PC-9 (cell line): ENCODE measurements at regions not wholly inside any gene's neighbourhood (a gene's known extent, or its start where the extent isn't known, plus 50 kb on each side); places are given as distances from the start of the nearest gene placed in this dataset.

Experiments
- BruUV-seq: library from RNA; stranded (reverse); fragments of 400-500 nt; replicated peaks from 2 replicates; lab custom pipeline; 2021; lab: Mats Ljungman, UMichigan
- CTCF ChIA-PET: fragments of 300-600 bp; sonication (Branson Sonifier 250); formaldehyde crosslinking; loops from one replicate; lab custom pipeline; 2022; ENCODE audit warnings: antibody characterized with exemption; lab: Charles Lee
- POLR2A ChIA-PET: fragments of 300-600 bp; sonication (Branson Sonifier 250); formaldehyde crosslinking; loops from one replicate; lab custom pipeline; 2022; ENCODE audit warnings: antibody characterized with exemption; ENCODE audit not compliant: unreplicated experiment; lab: Charles Lee
- DNase-seq, 2 experiments: peaks; one replicate each; pipeline versions ENCODE4 v3.0.0 to v3.0.0-alpha.2; 2015 to 2022; ENCODE audit warnings: mixed read lengths in 1 of 2
- H2AFZ ChIP-seq: fragments of 200-600 bp; sonication (generic); 2 replicates; pipeline ENCODE4 v1.8.1; 2017; ENCODE audit warnings: antibody characterized with exemption
- H3F3A ChIP-seq: fragments of 200-600 bp; sonication (generic); 2 replicates; pipeline ENCODE4 v1.8.1; 2017; ENCODE audit warnings: antibody characterized with exemption, mild to moderate bottlenecking, low read depth; ENCODE audit not compliant: insufficient read depth
- H3K27ac ChIP-seq: fragments of 200-600 bp; sonication (generic); 2 replicates; pipeline ENCODE4 v1.6.1; 2016; ENCODE audit warnings: mixed run types
- H3K27me3 ChIP-seq: fragments of 200-600 bp; sonication (generic); 2 replicates; pipeline ENCODE4 v1.6.1; 2016; ENCODE audit warnings: low read depth, mixed run types; ENCODE audit not compliant: insufficient read depth
- H3K36me3 ChIP-seq: fragments of 200-600 bp; sonication (generic); 2 replicates; pipeline ENCODE4 v1.6.1; 2016; ENCODE audit warnings: low read depth, mixed run types
- H3K4me1 ChIP-seq: fragments of 200-600 bp; sonication (generic); replicated peaks from 2 replicates; pipeline ENCODE4 v1.6.1; 2016; ENCODE audit warnings: mixed run types; ENCODE audit not compliant: insufficient read depth
- H3K4me2 ChIP-seq: fragments of 200-600 bp; sonication (generic); 2 replicates; pipeline ENCODE4 v1.6.1; 2017; ENCODE audit warnings: mixed run types
- H3K4me3 ChIP-seq: fragments of 200-600 bp; sonication (generic); 2 replicates; pipeline ENCODE4 v1.6.1; 2016; ENCODE audit warnings: mixed run types
- H3K79me2 ChIP-seq: fragments of 200-600 bp; sonication (generic); 2 replicates; pipeline ENCODE4 v1.6.1; 2017; ENCODE audit warnings: low read depth, mixed run types
- H3K9me2 ChIP-seq: fragments of 200-600 bp; sonication (generic); 2 replicates; pipeline ENCODE4 v1.8.1; 2017; ENCODE audit warnings: mild to moderate bottlenecking; ENCODE audit not compliant: insufficient read depth
- H3K9me3 ChIP-seq: fragments of 200-600 bp; sonication (generic); 2 replicates; pipeline ENCODE4 v1.8.1; 2016; ENCODE audit warnings: low read depth; ENCODE audit not compliant: insufficient read depth
- H4K20me1 ChIP-seq: fragments of 200-600 bp; sonication (generic); 2 replicates; pipeline ENCODE4 v1.8.1; 2017; ENCODE audit not compliant: insufficient read depth
- EZH2 ChIP-seq: fragments of 200-600 bp; sonication (generic); IDR thresholded peaks from 2 replicates; pipeline ENCODE4 v1.8.0; 2017; ENCODE audit warnings: antibody characterized with exemption, low read depth
- intact Hi-C: fragments of 100-400 bp; cut with micrococcal nuclease; formaldehyde crosslinking; loops from one replicate; pipeline ENCODE4 v1.10.0; 2022; ENCODE audit not compliant: unreplicated experiment
- TF ChIP-seq, protein P1 (sequence below): fragments of 200-600 bp; sonication (generic); conservative IDR thresholded peaks from 2 replicates; pipeline ENCODE4 v1.6.1; 2017; ENCODE audit warnings: mixed run types, antibody characterized with exemption, mild to moderate bottlenecking, moderate library complexity

DNA sequence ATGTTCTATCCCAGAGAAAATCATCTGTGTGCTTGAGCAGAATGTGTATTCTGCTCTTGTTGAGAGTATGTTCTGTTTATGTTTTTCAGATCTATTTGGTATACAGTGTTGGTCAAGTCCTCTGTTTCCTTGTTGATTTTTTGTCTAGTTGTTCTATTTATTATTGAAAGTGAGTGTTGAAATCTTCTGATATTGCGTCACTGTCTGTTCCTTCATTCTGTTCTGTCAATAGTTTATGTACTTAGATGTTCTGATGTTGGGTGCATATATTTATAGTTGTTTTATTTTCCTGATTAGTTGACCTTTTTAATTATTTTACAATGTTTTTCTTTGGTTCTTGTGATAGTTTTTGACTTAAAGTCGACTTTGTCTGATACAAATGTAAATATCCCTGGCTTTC is 458.7 kb upstream of the HSF2 start:
- Histone ChIP-seq H3K27me3 (no peaks in the 10 kb centered on the region), H3K9me2 (no peaks in the 10 kb centered on the region; the same call in 1 of the 2 replicates), H3K79me2 (no peaks in the 10 kb centered on the region), H3K9me3 (0 out of 2 replicates have a peak, but pooled peaks cover 5% of the 10 kb centered on the region), H3K27ac (no peak overlapping the region), H2AFZ (no peak overlapping the region), H4K20me1 (no peaks in the 10 kb centered on the region), H3K36me3 (no peaks in the 10 kb centered on the region), H3K4me1 (no peaks in the 10 kb centered on the region), H3F3A (no peaks in the 10 kb centered on the region), H3K4me3 (no peak overlapping the region), H3K4me2 (no peak overlapping the region)
- no peak for DNase-seq
- no peak for TF ChIP-seq EZH2
- TF ChIP-seq, protein P1, sequence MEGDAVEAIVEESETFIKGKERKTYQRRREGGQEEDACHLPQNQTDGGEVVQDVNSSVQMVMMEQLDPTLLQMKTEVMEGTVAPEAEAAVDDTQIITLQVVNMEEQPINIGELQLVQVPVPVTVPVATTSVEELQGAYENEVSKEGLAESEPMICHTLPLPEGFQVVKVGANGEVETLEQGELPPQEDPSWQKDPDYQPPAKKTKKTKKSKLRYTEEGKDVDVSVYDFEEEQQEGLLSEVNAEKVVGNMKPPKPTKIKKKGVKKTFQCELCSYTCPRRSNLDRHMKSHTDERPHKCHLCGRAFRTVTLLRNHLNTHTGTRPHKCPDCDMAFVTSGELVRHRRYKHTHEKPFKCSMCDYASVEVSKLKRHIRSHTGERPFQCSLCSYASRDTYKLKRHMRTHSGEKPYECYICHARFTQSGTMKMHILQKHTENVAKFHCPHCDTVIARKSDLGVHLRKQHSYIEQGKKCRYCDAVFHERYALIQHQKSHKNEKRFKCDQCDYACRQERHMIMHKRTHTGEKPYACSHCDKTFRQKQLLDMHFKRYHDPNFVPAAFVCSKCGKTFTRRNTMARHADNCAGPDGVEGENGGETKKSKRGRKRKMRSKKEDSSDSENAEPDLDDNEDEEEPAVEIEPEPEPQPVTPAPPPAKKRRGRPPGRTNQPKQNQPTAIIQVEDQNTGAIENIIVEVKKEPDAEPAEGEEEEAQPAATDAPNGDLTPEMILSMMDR, result no peak
- no TSS peak for BruUV-seq
- intact Hi-C loops, result no loop called here
- ChIA-PET POLR2A (no interaction called here), CTCF (no interaction called here)

DNA sequence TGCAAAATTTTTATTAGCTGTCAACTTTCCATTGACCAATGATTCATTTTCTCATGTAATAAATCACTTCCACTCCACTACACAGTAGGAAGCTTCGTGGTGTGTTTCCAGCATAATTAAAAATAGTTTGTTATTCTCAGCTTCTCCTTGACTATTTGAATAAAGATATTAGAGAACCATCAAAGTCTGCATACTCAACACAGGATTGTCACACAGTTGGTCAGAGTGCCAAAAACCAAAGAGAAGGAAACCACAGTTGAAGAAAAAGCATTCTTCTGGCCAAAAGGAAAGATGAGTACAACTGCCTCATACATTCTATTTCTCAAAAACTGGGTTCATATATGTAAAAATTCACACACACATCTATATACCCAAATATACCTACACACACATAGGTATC is 455.1 kb upstream of the HSF2 start:
- Histone ChIP-seq H3K9me3 (no peaks in the 10 kb centered on the region; the same call in 1 of the 2 replicates), H3K79me2 (no peaks in the 10 kb centered on the region), H3K4me3 (no peak overlapping the region), H3F3A (no peaks in the 10 kb centered on the region), H2AFZ (no peak overlapping the region), H3K27ac (no peak overlapping the region), H3K36me3 (no peaks in the 10 kb centered on the region), H3K4me1 (no peaks in the 10 kb centered on the region), H4K20me1 (no peaks in the 10 kb centered on the region), H3K4me2 (no peak overlapping the region), H3K9me2 (no peaks in the 10 kb centered on the region; the same call in 1 of the 2 replicates), H3K27me3 (no peaks in the 10 kb centered on the region)
- no peak for TF ChIP-seq EZH2
- TF ChIP-seq, protein P1, result no peak
- no peak for DNase-seq
- intact Hi-C loops, result no loop called here
- no TSS peak for BruUV-seq
- CTCF ChIA-PET, result no interaction called here
- POLR2A ChIA-PET, result no interaction called here

DNA sequence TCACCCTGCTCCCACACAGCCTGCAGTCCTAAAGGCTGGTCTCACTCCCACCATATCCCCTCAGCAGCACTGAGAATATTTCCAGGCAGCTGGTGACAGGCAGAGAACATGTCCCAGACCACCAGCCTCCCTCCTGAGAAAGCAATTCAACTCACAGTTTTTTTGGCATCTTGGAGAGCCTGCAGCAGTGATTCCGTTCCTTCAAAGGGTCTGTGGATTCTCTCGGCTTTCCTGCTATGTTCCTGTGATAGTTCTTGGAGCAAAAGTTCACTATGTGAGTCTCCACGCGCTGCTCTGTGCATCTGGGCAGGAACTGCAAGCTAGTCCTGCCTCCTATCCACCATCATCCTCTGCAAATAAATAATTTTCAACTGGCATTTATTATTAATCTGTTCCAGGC is 448.3 kb upstream of the HSF2 start:
- H2AFZ ChIP-seq, result no peak overlapping the region
- ChIA-PET POLR2A (interaction anchor here (0.6 kb wide), 1 partner anchor 378 kb away, joined by 15 read pairs; no protein-coding TSS in a partner anchor), CTCF (no interaction called here)

More for the DNA sequence above, 448.3 kb upstream of the HSF2 start:
- Histone ChIP-seq H3K9me2 (no peaks in the 10 kb centered on the region), H3K4me2 (no peak overlapping the region), H3F3A (no peaks in the 10 kb centered on the region), H3K36me3 (no peaks in the 10 kb centered on the region), H3K9me3 (no peaks in the 10 kb centered on the region; the same call in 1 of the 2 replicates), H3K4me3 (no peak overlapping the region), H3K27ac (no peak overlapping the region), H3K27me3 (no peaks in the 10 kb centered on the region), H4K20me1 (no peaks in the 10 kb centered on the region), H3K4me1 (no peaks in the 10 kb centered on the region), H3K79me2 (no peaks in the 10 kb centered on the region)
- TF ChIP-seq EZH2, result no peak
- TF ChIP-seq, protein P1, result no peak
- intact Hi-C loops, result no loop called here
- DNase-seq, result no peak
- BruUV-seq, result no TSS peak
